ENCODE measurements at regions not wholly inside any gene's neighbourhood (a gene's known extent, or its start where the extent isn't known, plus 50 kb on each side); places are given as distances from the start of the nearest gene placed in this dataset.

GRCh38 chr2:67210430-67210829 lies 186.7 kb upstream of the ETAA1 start:
- H3K79me2 ChIP-seq (ENCODE audit: low read length) = no peaks in the 10 kb centered on the region
- no peak for DNase-seq

DNA sequence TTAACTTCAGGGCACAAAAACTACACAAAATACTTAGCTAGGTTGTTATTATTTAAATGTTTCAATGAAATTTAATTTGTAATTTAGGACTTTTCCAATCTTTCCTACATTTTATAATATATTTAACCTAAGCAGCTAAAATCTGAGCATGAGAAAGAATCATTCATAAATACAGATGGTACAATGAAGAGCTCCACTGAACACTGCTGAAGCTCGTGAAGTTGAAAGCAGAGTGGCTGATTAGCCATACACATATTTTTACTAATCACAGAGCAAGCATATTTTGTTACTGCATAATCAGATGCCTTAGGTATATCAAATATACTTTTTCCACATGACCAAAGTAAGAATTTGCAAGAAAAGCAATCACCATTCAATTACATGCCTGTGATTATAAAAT lies 184.9 kb upstream of the ETAA1 start:
- Histone ChIP-seq H3K9ac (ENCODE audit: low read length) (no peak overlapping the region), H3K9me3 (replicated peaks; ENCODE audit: insufficient read depth, low read length) (no peaks in the 10 kb centered on the region), H3K4me2 (ENCODE audit: low read depth, low read length) (no peak overlapping the region), H3K27me3 (replicated peaks; ENCODE audit: insufficient read depth, low read length) (no peaks in the 10 kb centered on the region), H3K4me3 (ENCODE audit: low read length) (no peak overlapping the region), H3K9me2 (replicated peaks; ENCODE audit: insufficient read depth, low read length) (no peaks in the 10 kb centered on the region), H4K20me1 (ENCODE audit: insufficient read depth, low read length) (no peaks in the 10 kb centered on the region), H3K27ac (ENCODE audit: low read length) (no peak overlapping the region), H3F3A (ENCODE audit: insufficient read depth, low read length) (no peaks in the 10 kb centered on the region), H3K36me3 (replicated peaks; ENCODE audit: insufficient read depth, low read length) (no peaks in the 10 kb centered on the region), H3K79me2 (ENCODE audit: low read length) (no peaks in the 10 kb centered on the region), H2AFZ (ENCODE audit: low read length) (no peak overlapping the region), H3K4me1 (ENCODE audit: low read length) (no peaks in the 10 kb centered on the region)
- TF ChIP-seq CTCF (IDR thresholded peaks at IDR 0.05; ENCODE audit: low read length) = no peak
- TF ChIP-seq EZH2 (optimal IDR thresholded peaks at IDR 0.05; ENCODE audit: low read depth, low read length) = no peak
- TF ChIP-seq EZH2phosphoT487 (IDR thresholded peaks at IDR 0.05; ENCODE audit: low read length) = no peak
- DNase-seq = no peak

More at GRCh38 chr2:67210430-67210829, 186.7 kb upstream of the ETAA1 start:
- Histone ChIP-seq H3K4me1 (ENCODE audit: low read length) (no peaks in the 10 kb centered on the region), H4K20me1 (ENCODE audit: insufficient read depth, low read length) (no peaks in the 10 kb centered on the region), H3K27me3 (replicated peaks; ENCODE audit: insufficient read depth, low read length) (no peaks in the 10 kb centered on the region), H3K36me3 (replicated peaks; ENCODE audit: insufficient read depth, low read length) (no peaks in the 10 kb centered on the region), H2AFZ (ENCODE audit: low read length) (no peak overlapping the region), H3K9ac (ENCODE audit: low read length) (no peak overlapping the region), H3F3A (ENCODE audit: insufficient read depth, low read length) (no peaks in the 10 kb centered on the region), H3K27ac (ENCODE audit: low read length) (no peak overlapping the region), H3K9me2 (replicated peaks; ENCODE audit: insufficient read depth, low read length) (no peaks in the 10 kb centered on the region), H3K9me3 (replicated peaks; ENCODE audit: insufficient read depth, low read length) (no peaks in the 10 kb centered on the region), H3K4me2 (ENCODE audit: low read depth, low read length) (no peak overlapping the region), H3K4me3 (ENCODE audit: low read length) (no peak overlapping the region)
- no peak for TF ChIP-seq EZH2 (optimal IDR thresholded peaks at IDR 0.05; ENCODE audit: low read depth, low read length)
- TF ChIP-seq EZH2phosphoT487 (IDR thresholded peaks at IDR 0.05; ENCODE audit: low read length) = no peak
- TF ChIP-seq CTCF (IDR thresholded peaks at IDR 0.05; ENCODE audit: low read length) = no peak

DNA sequence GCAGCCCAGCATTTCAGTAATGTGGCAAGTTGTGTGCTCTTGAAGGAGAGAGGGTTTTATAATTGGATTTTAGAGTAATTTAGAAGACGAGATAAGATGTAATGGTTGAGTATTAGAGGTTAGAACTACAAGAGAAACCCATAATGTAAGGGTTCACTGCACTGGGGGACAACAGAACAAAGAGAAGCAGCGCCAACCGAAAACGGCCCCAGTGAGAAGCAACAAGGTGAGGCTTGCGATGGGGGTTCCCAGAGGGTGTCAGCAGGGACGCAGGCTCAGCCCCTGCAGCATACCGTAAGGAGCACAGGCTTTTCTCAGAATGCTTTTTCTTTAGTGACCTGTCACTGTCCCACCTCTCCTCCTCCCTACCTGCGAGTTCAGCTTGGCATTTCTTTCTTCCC lies 183.9 kb upstream of the ETAA1 start:
- Histone ChIP-seq H4K20me1 (ENCODE audit: insufficient read depth, low read length) (no peaks in the 10 kb centered on the region), H3F3A (ENCODE audit: insufficient read depth, low read length) (no peaks in the 10 kb centered on the region), H3K4me3 (ENCODE audit: low read length) (no peak overlapping the region), H3K9me2 (replicated peaks; ENCODE audit: insufficient read depth, low read length) (no peaks in the 10 kb centered on the region), H3K9me3 (replicated peaks; ENCODE audit: insufficient read depth, low read length) (no peaks in the 10 kb centered on the region), H3K36me3 (replicated peaks; ENCODE audit: insufficient read depth, low read length) (no peaks in the 10 kb centered on the region), H3K9ac (ENCODE audit: low read length) (no peak overlapping the region), H3K4me2 (ENCODE audit: low read depth, low read length) (no peak overlapping the region), H3K79me2 (ENCODE audit: low read length) (no peaks in the 10 kb centered on the region), H2AFZ (ENCODE audit: low read length) (no peak overlapping the region), H3K4me1 (ENCODE audit: low read length) (no peaks in the 10 kb centered on the region), H3K27ac (ENCODE audit: low read length) (no peak overlapping the region), H3K27me3 (replicated peaks; ENCODE audit: insufficient read depth, low read length) (no peaks in the 10 kb centered on the region)
- DNase-seq = no peak
- TF ChIP-seq EZH2phosphoT487 (IDR thresholded peaks at IDR 0.05; ENCODE audit: low read length) (no peak), EZH2 (optimal IDR thresholded peaks at IDR 0.05; ENCODE audit: low read depth, low read length) (no peak), CTCF (IDR thresholded peaks at IDR 0.05; ENCODE audit: low read length) (no peak)

Measured in MM.1S (cell line).